Bone marrow (tissue), 2 donors: ENCODE measurements at regions not wholly inside any gene's neighbourhood (a gene's known extent, or its start where the extent isn't known, plus 50 kb on each side); places are given as distances from the start of the nearest gene placed in this dataset.
"Not testable (repeated sequence)": the region's sequence is repeated elsewhere in the genome, so short reads cannot be mapped to it uniquely, and the experiment has no call there.

Source experiments
- DNase-seq, 2 donors: peaks; one replicate each; lab custom pipeline; 2025; lab: John Stamatoyannopoulos, UW

- no peak for DNase-seq
These were observed 713.7 kb upstream of the AADAT start for GRCh38 chr4:170803492-170803891.

GRCh38 chr4:170801771-170802170 lies 712.0 kb upstream of the AADAT start:
- DNase-seq = no peak

GRCh38 chr4:170794525-170794924 lies 704.8 kb upstream of the AADAT start:
- DNase-seq = no peak

- DNase-seq = not testable (repeated sequence)
These were observed 698.8 kb upstream of the AADAT start for GRCh38 chr4:170788540-170789051.

GRCh38 chr4:170777663-170778062 lies 687.9 kb upstream of the AADAT start:
- no peak for DNase-seq

GRCh38 chr4:170776983-170777382 lies 687.2 kb upstream of the AADAT start:
- DNase-seq = no peak

- DNase-seq = no peak
These were observed 686.1 kb upstream of the AADAT start for GRCh38 chr4:170775851-170776250.

- no peak for DNase-seq
These were observed 684.0 kb upstream of the AADAT start for GRCh38 chr4:170773709-170774273.

- DNase-seq = no peak
These were observed 682.7 kb upstream of the AADAT start for GRCh38 chr4:170772429-170772828.

- no peak for DNase-seq
These were observed 680.9 kb upstream of the AADAT start for GRCh38 chr4:170770664-170771063.

GRCh38 chr4:170769862-170770261 lies 680.1 kb upstream of the AADAT start:
- no peak for DNase-seq

- no peak for DNase-seq
These were observed 669.2 kb upstream of the AADAT start for GRCh38 chr4:170758988-170759387.

GRCh38 chr4:170750519-170750918 lies 660.8 kb upstream of the AADAT start:
- DNase-seq = no peak

- DNase-seq = no peak
These were observed 659.2 kb upstream of the AADAT start for GRCh38 chr4:170748975-170749374.

GRCh38 chr4:170743633-170744032 lies 653.9 kb upstream of the AADAT start:
- DNase-seq = no peak

GRCh38 chr4:170741856-170742255 lies 652.1 kb upstream of the AADAT start:
- DNase-seq = no peak

GRCh38 chr4:170736710-170737109 lies 647.0 kb upstream of the AADAT start:
- DNase-seq = no peak

- DNase-seq = no peak
These were observed 640.1 kb upstream of the AADAT start for GRCh38 chr4:170729897-170730296.

- no peak for DNase-seq
These were observed 639.5 kb upstream of the AADAT start for GRCh38 chr4:170729236-170729635.

GRCh38 chr4:170724191-170724590 lies 634.4 kb upstream of the AADAT start:
- DNase-seq = no peak

- DNase-seq = no peak
These were observed 633.4 kb upstream of the AADAT start for GRCh38 chr4:170723171-170723570.

GRCh38 chr4:170721812-170722373 lies 632.1 kb upstream of the AADAT start:
- DNase-seq = no peak

- DNase-seq = no peak
These were observed 627.1 kb upstream of the AADAT start for GRCh38 chr4:170716868-170717267.

- DNase-seq = no peak
These were observed 616.2 kb upstream of the AADAT start for GRCh38 chr4:170705907-170706306.
